ENCODE measurements at regions not wholly inside any gene's neighbourhood (a gene's known extent, or its start where the extent isn't known, plus 50 kb on each side); places are given as distances from the start of the nearest gene placed in this dataset.

DNA sequence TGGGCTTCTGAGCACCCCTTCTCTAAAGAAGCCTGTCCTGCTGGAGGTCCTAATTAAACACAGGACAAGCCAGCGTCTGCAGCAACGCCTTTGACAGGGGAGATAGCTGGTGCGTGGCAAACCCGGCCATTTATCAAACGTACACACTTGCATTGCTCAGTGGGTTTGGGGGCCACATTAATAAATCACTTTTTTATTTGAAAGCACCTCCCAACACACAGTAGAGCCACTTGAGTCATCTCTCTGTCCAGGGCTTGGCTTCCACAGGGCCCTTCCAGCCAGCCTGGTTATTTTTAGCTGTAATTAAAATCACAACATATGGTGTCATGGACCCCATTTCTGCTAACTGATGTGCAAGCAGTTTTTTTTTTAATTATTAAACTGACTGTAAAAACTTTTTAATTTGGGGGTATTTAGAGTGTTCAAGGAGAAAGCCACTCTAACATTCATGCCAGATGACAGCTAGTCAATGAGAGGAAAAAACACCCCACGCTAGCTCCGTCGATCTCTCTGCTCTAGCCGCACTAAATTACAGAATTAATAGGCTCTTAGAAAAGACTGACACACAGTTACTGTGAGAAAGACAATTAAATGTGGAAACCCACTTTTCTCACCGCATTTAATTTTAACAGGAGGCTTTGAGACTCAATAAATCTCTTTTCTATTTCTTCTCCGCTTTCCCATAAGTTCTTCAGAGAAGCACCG, 201.0 kb upstream of the WSCD1 start:
- H3K4me1 ChIP-seq (ENCODE audit: control insufficient read depth in 2 of 2, insufficient read depth in 2 of 2, low read length in 2 of 2), result no peaks in the 10 kb centered on the region
- H3K4me3 ChIP-seq (ENCODE audit: low read length in 2 of 2), result no peak overlapping the region
- H3K27ac ChIP-seq (ENCODE audit: low read depth in 1 of 2, low read length in 1 of 2), result no peak overlapping the region
- H3K9me3 ChIP-seq (ENCODE audit: control insufficient read depth in 2 of 2, insufficient read depth in 1 of 2, low read length in 1 of 2), result no peaks in the 10 kb centered on the region
- 81% methylated on average over 12 of the region's 12 CpGs for WGBS
- no peaks in the 10 kb centered on the region for H3K27me3 ChIP-seq (ENCODE audit: control insufficient read depth in 2 of 2, insufficient read depth in 1 of 2, low read length in 1 of 2)
- no peaks in the 10 kb centered on the region for H3K36me3 ChIP-seq (ENCODE audit: control insufficient read depth in 2 of 2, insufficient read depth in 2 of 2, low read length in 1 of 2)
- DNase-seq (ENCODE audit: low read depth in 6 of 9, low spot score in 9 of 9), result no peak

GRCh38 chr17:5870231-5870953, 199.8 kb upstream of the WSCD1 start:
- no peak for DNase-seq (ENCODE audit: low read depth in 6 of 9, low spot score in 9 of 9)
- no peak overlapping the region for H3K27ac ChIP-seq (ENCODE audit: low read depth in 1 of 2, low read length in 1 of 2)
- no peaks in the 10 kb centered on the region for H3K9me3 ChIP-seq (ENCODE audit: control insufficient read depth in 2 of 2, insufficient read depth in 1 of 2, low read length in 1 of 2)
- H3K4me1 ChIP-seq (ENCODE audit: control insufficient read depth in 2 of 2, insufficient read depth in 2 of 2, low read length in 2 of 2), result no peaks in the 10 kb centered on the region
- 94% methylated on average over 6 of the region's 6 CpGs for WGBS
- no peak overlapping the region for H3K4me3 ChIP-seq (ENCODE audit: low read length in 2 of 2)
- no peaks in the 10 kb centered on the region for H3K27me3 ChIP-seq (ENCODE audit: control insufficient read depth in 2 of 2, insufficient read depth in 1 of 2, low read length in 1 of 2)
- no peaks in the 10 kb centered on the region for H3K36me3 ChIP-seq (ENCODE audit: control insufficient read depth in 2 of 2, insufficient read depth in 2 of 2, low read length in 1 of 2)

DNA sequence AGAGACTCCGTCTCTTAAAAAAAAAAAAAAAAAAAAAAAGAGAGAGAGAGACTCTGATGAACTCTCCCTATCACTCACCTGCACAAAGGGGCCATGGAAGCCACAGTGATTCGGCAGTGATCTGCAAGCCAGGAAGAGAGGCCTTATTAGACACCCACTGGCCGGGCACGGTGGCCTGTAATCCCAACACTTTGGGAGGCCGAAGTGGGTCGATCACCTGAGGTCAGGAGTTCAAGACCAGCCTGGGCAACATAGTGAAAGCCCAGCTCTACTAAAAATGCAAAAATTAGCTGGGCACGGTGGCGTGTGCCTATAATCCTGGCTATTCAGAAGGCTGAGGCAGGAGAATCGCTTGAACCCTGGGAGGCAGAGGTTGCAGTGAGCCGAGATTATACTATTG, 198.5 kb upstream of the WSCD1 start:
- Histone ChIP-seq H3K27me3 (ENCODE audit: control insufficient read depth in 2 of 2, insufficient read depth in 1 of 2, low read length in 1 of 2) (no peaks in the 10 kb centered on the region), H3K9me3 (ENCODE audit: control insufficient read depth in 2 of 2, insufficient read depth in 1 of 2, low read length in 1 of 2) (no peaks in the 10 kb centered on the region), H3K27ac (ENCODE audit: low read depth in 1 of 2, low read length in 1 of 2) (no peak overlapping the region), H3K36me3 (ENCODE audit: control insufficient read depth in 2 of 2, insufficient read depth in 2 of 2, low read length in 1 of 2) (no peaks in the 10 kb centered on the region), H3K4me3 (ENCODE audit: low read length in 2 of 2) (no peak overlapping the region), H3K4me1 (ENCODE audit: control insufficient read depth in 2 of 2, insufficient read depth in 2 of 2, low read length in 2 of 2) (no peaks in the 10 kb centered on the region)
- DNase-seq (ENCODE audit: low read depth in 6 of 9, low spot score in 9 of 9), result no peak
- 97% methylated on average over 10 of the region's 10 CpGs for WGBS

- no peak overlapping the region for H3K4me3 ChIP-seq (ENCODE audit: low read length in 2 of 2)
- H3K36me3 ChIP-seq (ENCODE audit: control insufficient read depth in 2 of 2, insufficient read depth in 2 of 2, low read length in 1 of 2), result no peaks in the 10 kb centered on the region
- H3K4me1 ChIP-seq (ENCODE audit: control insufficient read depth in 2 of 2, insufficient read depth in 2 of 2, low read length in 2 of 2), result no peaks in the 10 kb centered on the region
- no peak overlapping the region for H3K27ac ChIP-seq (ENCODE audit: low read depth in 1 of 2, low read length in 1 of 2)
- 77% methylated on average over 9 of the region's 9 CpGs for WGBS
- DNase-seq (ENCODE audit: low read depth in 6 of 9, low spot score in 9 of 9), result no peak
- no peaks in the 10 kb centered on the region for H3K9me3 ChIP-seq (ENCODE audit: control insufficient read depth in 2 of 2, insufficient read depth in 1 of 2, low read length in 1 of 2)
- no peaks in the 10 kb centered on the region for H3K27me3 ChIP-seq (ENCODE audit: control insufficient read depth in 2 of 2, insufficient read depth in 1 of 2, low read length in 1 of 2)
Measured at GRCh38 chr17:5872831-5873230, 197.3 kb upstream of the WSCD1 start.

DNA sequence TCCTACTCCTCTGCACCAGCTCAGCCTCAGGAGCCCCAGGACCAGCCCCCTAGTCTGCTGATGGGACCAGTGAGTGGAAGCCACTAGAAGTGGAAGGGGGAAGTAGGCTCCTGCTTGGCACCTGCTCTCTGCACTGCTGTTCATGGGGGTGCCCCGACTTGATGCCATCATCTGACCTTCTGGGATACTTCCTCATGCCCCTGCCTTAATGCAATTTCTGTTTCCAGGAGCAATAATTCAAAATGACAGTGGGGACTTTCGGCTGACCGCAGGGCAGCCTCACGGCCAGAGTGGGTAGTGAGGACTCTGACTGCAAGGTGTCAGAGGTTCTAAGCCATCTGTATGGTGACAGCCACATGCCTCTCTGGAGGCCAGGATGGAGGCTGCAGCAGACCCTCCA, 196.4 kb upstream of the WSCD1 start:
- DNase-seq (ENCODE audit: low read depth in 6 of 9, low spot score in 9 of 9), result no peak
- 36% methylated on average over 4 of the region's 4 CpGs for WGBS
- no peaks in the 10 kb centered on the region for H3K36me3 ChIP-seq (ENCODE audit: control insufficient read depth in 2 of 2, insufficient read depth in 2 of 2, low read length in 1 of 2)
- H3K9me3 ChIP-seq (ENCODE audit: control insufficient read depth in 2 of 2, insufficient read depth in 1 of 2, low read length in 1 of 2), result no peaks in the 10 kb centered on the region
- H3K27me3 ChIP-seq (ENCODE audit: control insufficient read depth in 2 of 2, insufficient read depth in 1 of 2, low read length in 1 of 2), result no peaks in the 10 kb centered on the region
- no peak overlapping the region for H3K4me3 ChIP-seq (ENCODE audit: low read length in 2 of 2)
- no peaks in the 10 kb centered on the region for H3K4me1 ChIP-seq (ENCODE audit: control insufficient read depth in 2 of 2, insufficient read depth in 2 of 2, low read length in 2 of 2)
- no peak overlapping the region for H3K27ac ChIP-seq (ENCODE audit: low read depth in 1 of 2, low read length in 1 of 2)

DNA sequence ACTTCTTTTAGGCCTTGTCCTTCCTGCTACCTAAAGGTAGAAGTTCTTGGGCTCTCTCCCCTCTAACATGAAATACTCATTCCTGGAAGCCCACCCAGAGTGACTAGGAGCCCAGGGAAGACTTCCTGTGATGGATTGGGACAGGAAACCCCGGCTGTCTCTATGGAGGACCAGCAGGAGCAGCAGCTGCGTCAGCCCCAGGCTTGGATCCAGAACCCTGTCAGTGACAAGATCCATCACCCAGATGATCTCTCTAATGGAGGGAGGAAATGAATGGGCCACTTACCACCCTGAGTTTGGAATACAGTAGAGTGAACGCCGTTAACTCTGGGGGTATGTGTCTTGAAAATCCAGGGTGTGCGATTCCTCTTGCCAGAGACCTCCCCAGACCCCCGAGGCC, 195.7 kb upstream of the WSCD1 start:
- WGBS, result 90% methylated on average over 6 of the region's 6 CpGs
- H3K27ac ChIP-seq (ENCODE audit: low read depth in 1 of 2, low read length in 1 of 2), result no peak overlapping the region
- no peaks in the 10 kb centered on the region for H3K36me3 ChIP-seq (ENCODE audit: control insufficient read depth in 2 of 2, insufficient read depth in 2 of 2, low read length in 1 of 2)
- H3K4me3 ChIP-seq (ENCODE audit: low read length in 2 of 2), result no peak overlapping the region
- no peaks in the 10 kb centered on the region for H3K9me3 ChIP-seq (ENCODE audit: control insufficient read depth in 2 of 2, insufficient read depth in 1 of 2, low read length in 1 of 2)
- H3K27me3 ChIP-seq (ENCODE audit: control insufficient read depth in 2 of 2, insufficient read depth in 1 of 2, low read length in 1 of 2), result no peaks in the 10 kb centered on the region
- no peak for DNase-seq (ENCODE audit: low read depth in 6 of 9, low spot score in 9 of 9)
- H3K4me1 ChIP-seq (ENCODE audit: control insufficient read depth in 2 of 2, insufficient read depth in 2 of 2, low read length in 2 of 2), result no peaks in the 10 kb centered on the region

GRCh38 chr17:5877366-5877765, 192.8 kb upstream of the WSCD1 start:
- H3K9me3 ChIP-seq (ENCODE audit: control insufficient read depth in 2 of 2, insufficient read depth in 1 of 2, low read length in 1 of 2), result no peaks in the 10 kb centered on the region
- H3K4me3 ChIP-seq (ENCODE audit: low read length in 2 of 2), result no peak overlapping the region
- no peak overlapping the region for H3K27ac ChIP-seq (ENCODE audit: low read depth in 1 of 2, low read length in 1 of 2)
- WGBS, result 65% methylated on average over 1 of the region's 1 CpG
- no peak for DNase-seq (ENCODE audit: low read depth in 6 of 9, low spot score in 9 of 9)
- no peaks in the 10 kb centered on the region for H3K4me1 ChIP-seq (ENCODE audit: control insufficient read depth in 2 of 2, insufficient read depth in 2 of 2, low read length in 2 of 2)
- H3K36me3 ChIP-seq (ENCODE audit: control insufficient read depth in 2 of 2, insufficient read depth in 2 of 2, low read length in 1 of 2), result no peaks in the 10 kb centered on the region
- H3K27me3 ChIP-seq (ENCODE audit: control insufficient read depth in 2 of 2, insufficient read depth in 1 of 2, low read length in 1 of 2), result no peaks in the 10 kb centered on the region

DNA sequence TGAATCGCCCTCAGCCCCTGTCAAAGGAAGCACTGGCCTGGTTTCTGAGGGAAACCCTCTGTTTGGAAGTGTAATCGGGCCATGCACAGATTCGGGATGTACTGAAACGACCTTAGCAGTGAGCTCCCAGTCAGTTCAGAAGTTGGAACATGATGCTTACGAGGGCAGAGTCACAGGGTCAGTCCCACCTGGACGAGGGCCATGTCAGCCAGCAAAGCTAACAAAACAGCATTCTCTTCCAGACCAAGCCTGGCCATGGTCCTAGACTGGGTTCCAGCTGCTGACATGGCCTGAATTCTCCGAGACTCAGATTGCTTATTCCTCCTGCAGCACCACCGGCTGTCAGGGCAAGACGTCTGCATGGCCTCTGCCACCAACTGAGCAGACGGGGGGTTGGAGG, 192.2 kb upstream of the WSCD1 start:
- H3K36me3 ChIP-seq (ENCODE audit: control insufficient read depth in 2 of 2, insufficient read depth in 2 of 2, low read length in 1 of 2), result no peaks in the 10 kb centered on the region
- no peaks in the 10 kb centered on the region for H3K9me3 ChIP-seq (ENCODE audit: control insufficient read depth in 2 of 2, insufficient read depth in 1 of 2, low read length in 1 of 2)
- H3K27me3 ChIP-seq (ENCODE audit: control insufficient read depth in 2 of 2, insufficient read depth in 1 of 2, low read length in 1 of 2), result no peaks in the 10 kb centered on the region
- H3K4me3 ChIP-seq (ENCODE audit: low read length in 2 of 2), result no peak overlapping the region
- H3K27ac ChIP-seq (ENCODE audit: low read depth in 1 of 2, low read length in 1 of 2), result no peak overlapping the region
- no peaks in the 10 kb centered on the region for H3K4me1 ChIP-seq (ENCODE audit: control insufficient read depth in 2 of 2, insufficient read depth in 2 of 2, low read length in 2 of 2)
- WGBS, result 84% methylated on average over 10 of the region's 10 CpGs
- DNase-seq (ENCODE audit: low read depth in 6 of 9, low spot score in 9 of 9), result no peak

DNA sequence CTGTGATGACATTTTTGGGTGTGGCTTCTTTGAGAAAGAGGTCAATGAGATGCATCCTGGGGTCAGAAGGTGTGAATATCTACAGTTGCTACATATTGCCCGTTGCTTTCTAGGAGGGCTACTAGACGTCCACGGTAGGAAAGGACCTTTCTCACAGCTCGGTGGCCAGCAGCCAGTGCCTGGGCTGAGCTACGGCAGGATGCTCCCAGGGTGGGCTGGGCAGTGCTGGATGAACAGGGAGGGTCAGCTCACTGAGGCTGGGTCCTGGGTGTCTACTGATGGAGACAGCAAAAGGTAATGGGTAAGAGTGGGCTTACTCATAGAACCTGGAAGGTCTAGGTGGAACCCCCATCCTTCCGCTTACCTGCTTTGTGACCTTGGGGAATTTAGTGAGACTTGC, 188.3 kb upstream of the WSCD1 start:
- H3K36me3 ChIP-seq (ENCODE audit: control insufficient read depth in 2 of 2, insufficient read depth in 2 of 2, low read length in 1 of 2), result no peaks in the 10 kb centered on the region
- no peaks in the 10 kb centered on the region for H3K4me1 ChIP-seq (ENCODE audit: control insufficient read depth in 2 of 2, insufficient read depth in 2 of 2, low read length in 2 of 2)
- 89% methylated on average over 6 of the region's 6 CpGs for WGBS
- no peak for DNase-seq (ENCODE audit: low read depth in 6 of 9, low spot score in 9 of 9)
- no peaks in the 10 kb centered on the region for H3K27me3 ChIP-seq (ENCODE audit: control insufficient read depth in 2 of 2, insufficient read depth in 1 of 2, low read length in 1 of 2)
- H3K27ac ChIP-seq (ENCODE audit: low read depth in 1 of 2, low read length in 1 of 2), result no peak overlapping the region
- H3K4me3 ChIP-seq (ENCODE audit: low read length in 2 of 2), result no peak overlapping the region
- H3K9me3 ChIP-seq (ENCODE audit: control insufficient read depth in 2 of 2, insufficient read depth in 1 of 2, low read length in 1 of 2), result no peaks in the 10 kb centered on the region
